Gastroesophageal sphincter (tissue), 3 donors: ENCODE measurements at regions not wholly inside any gene's neighbourhood (a gene's known extent, or its start where the extent isn't known, plus 50 kb on each side); places are given as distances from the start of the nearest gene placed in this dataset.

Experiments used
- CTCF ChIP-seq, 4 experiments: fragments of 200-600 bp in 2 of 4; fragments of 450-650 bp in 2 of 4; sonication (generic) in 1 of 4; IDR thresholded peaks; one replicate each; pipeline ENCODE4 v1.5.1; 2017 to 2019; ENCODE audit warnings: antibody characterized with exemption in 4 of 4, mild to moderate bottlenecking in 2 of 4, moderate library complexity in 2 of 4
- EP300 ChIP-seq: sonication (generic); formaldehyde crosslinking; IDR thresholded peaks from one replicate; pipeline ENCODE4 v1.6.1; 2017; ENCODE audit warnings: antibody characterized with exemption, mild to moderate bottlenecking
- POLR2A ChIP-seq, 2 donors: fragments of 450-650 bp; IDR thresholded peaks; one replicate each; pipeline ENCODE4 v1.6.1; 2017; ENCODE audit warnings: antibody characterized with exemption in 2 of 2, mild to moderate bottlenecking in 2 of 2, moderate library complexity in 1 of 2
- POLR2AphosphoS5 ChIP-seq: sonication (generic); formaldehyde crosslinking; IDR thresholded peaks from one replicate; pipeline ENCODE4 v1.6.1; 2017; ENCODE audit warnings: antibody characterized with exemption

- TF ChIP-seq CTCF (IDR thresholded peaks at IDR 0.05) (no peak), POLR2AphosphoS5 (no peak), EP300 (no peak), POLR2A (IDR thresholded peaks at IDR 0.05) (no peak)
These were observed 292.2 kb downstream of the KCNS3 start for GRCh38 chr2:18170642-18171041.
